ENCODE measurements at regions not wholly inside any gene's neighbourhood (a gene's known extent, or its start where the extent isn't known, plus 50 kb on each side); places are given as distances from the start of the nearest gene placed in this dataset.

DNA sequence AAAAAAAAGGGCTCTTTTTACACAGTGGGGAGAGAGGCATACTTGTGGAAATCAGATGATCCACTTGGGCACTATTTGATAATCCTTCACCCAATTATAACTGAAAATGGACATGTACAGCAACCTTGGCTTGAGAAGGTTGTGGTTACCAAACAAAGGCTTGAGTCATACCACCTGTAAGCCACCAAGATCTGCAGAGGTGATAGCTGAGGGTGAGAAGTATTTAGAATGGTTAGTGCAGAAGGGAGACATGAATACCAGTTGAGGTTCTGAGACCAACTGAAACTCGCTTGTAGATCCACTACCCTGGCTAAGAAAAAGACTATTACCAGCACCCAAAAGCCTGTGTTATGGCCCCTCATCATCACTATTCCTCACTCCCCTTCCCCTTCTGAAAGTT is 614.0 kb downstream of the STIM2 start:
- Histone ChIP-seq H3K27me3 (ENCODE audit: control insufficient read depth in 5 of 5, insufficient read depth in 4 of 5, low read length in 5 of 5) (no peaks in the 10 kb centered on the region), H3K9ac (ENCODE audit: low read length in 5 of 5) (no peak overlapping the region), H3K27ac (ENCODE audit: low read depth, low read length) (no peak overlapping the region)

GRCh38 chr4:27484216-27484615 is 623.6 kb downstream of the STIM2 start:
- Histone ChIP-seq H3K4me1 (ENCODE audit: control insufficient read depth in 5 of 5, insufficient read depth in 5 of 5, low read length in 5 of 5) (no peaks in the 10 kb centered on the region), H3K27me3 (ENCODE audit: control insufficient read depth in 5 of 5, insufficient read depth in 4 of 5, low read length in 5 of 5) (no peaks in the 10 kb centered on the region), H3K4me3 (ENCODE audit: low read depth in 1 of 5, low read length in 5 of 5) (no peak overlapping the region), H3K9me3 (ENCODE audit: control insufficient read depth in 5 of 5, low read length in 5 of 5) (no peaks in the 10 kb centered on the region), H3K27ac (ENCODE audit: low read depth, low read length) (no peak overlapping the region), H3K36me3 (ENCODE audit: control insufficient read depth in 5 of 5, insufficient read depth in 5 of 5, low read length in 5 of 5) (no peaks in the 10 kb centered on the region), H3K9ac (ENCODE audit: low read length in 5 of 5) (no peak overlapping the region)

More for the DNA sequence above, 614.0 kb downstream of the STIM2 start:
- Histone ChIP-seq H3K36me3 (ENCODE audit: control insufficient read depth in 5 of 5, insufficient read depth in 5 of 5, low read length in 5 of 5) (no peaks in the 10 kb centered on the region), H3K4me1 (ENCODE audit: control insufficient read depth in 5 of 5, insufficient read depth in 5 of 5, low read length in 5 of 5) (no peaks in the 10 kb centered on the region), H3K4me3 (ENCODE audit: low read depth in 1 of 5, low read length in 5 of 5) (no peak overlapping the region), H3K9me3 (ENCODE audit: control insufficient read depth in 5 of 5, low read length in 5 of 5) (peaks cover 0 to 2% (median 0%) of the 10 kb centered on the region in 5 donors)

DNA sequence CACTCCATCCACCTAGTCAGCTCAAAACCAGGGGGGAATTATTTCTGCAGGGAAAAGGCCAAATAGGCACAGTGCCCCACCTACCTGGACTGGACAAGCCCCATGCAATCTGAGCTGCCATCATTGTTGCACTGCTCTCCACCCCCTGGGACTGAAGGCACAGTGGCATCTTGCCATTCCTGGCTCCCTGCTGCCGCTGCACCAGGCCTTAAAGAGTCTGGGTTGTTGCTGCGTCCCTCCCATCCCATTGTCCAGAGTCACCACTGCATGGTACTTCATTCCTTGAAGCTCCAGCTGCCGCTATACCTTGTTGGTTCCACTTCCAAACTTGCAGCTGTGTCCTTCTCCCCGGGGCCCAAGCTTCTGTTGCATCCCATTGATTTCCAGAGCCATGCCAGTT is 629.7 kb downstream of the STIM2 start:
- no peak overlapping the region for H3K9ac ChIP-seq (ENCODE audit: low read length in 5 of 5)
- H3K4me1 ChIP-seq (ENCODE audit: control insufficient read depth in 5 of 5, insufficient read depth in 5 of 5, low read length in 5 of 5): no peaks in the 10 kb centered on the region
- H3K36me3 ChIP-seq (ENCODE audit: control insufficient read depth in 5 of 5, insufficient read depth in 5 of 5, low read length in 5 of 5): no peaks in the 10 kb centered on the region
- H3K27me3 ChIP-seq (ENCODE audit: control insufficient read depth in 5 of 5, insufficient read depth in 4 of 5, low read length in 5 of 5): no peaks in the 10 kb centered on the region
- H3K9me3 ChIP-seq (ENCODE audit: control insufficient read depth in 5 of 5, low read length in 5 of 5): no peaks in the 10 kb centered on the region
- H3K27ac ChIP-seq (ENCODE audit: low read depth, low read length): no peak overlapping the region
- H3K4me3 ChIP-seq (ENCODE audit: low read depth in 1 of 5, low read length in 5 of 5): no peak overlapping the region

DNA sequence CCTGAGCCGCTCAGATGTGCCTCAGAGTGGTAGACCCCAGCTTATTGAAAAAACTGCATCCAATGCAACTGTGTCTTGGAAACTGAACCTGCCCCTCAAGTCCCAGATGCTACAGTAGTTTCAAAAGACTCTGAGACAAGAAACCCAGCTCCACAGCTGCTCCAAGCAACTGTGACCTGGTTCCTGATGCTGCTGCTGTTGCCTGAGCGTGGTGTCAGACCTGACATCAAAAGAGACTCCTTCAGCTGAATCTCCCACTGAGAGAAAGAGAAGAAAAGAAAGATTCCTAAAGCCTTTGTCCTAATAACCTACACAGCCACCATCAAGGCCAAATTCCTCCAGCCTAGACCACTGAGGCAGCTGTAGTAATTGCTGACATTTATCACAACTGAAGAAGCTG is 630.1 kb downstream of the STIM2 start:
- H3K9ac ChIP-seq (ENCODE audit: low read length in 5 of 5): no peak overlapping the region
- no peak overlapping the region for H3K4me3 ChIP-seq (ENCODE audit: low read depth in 1 of 5, low read length in 5 of 5)
- H3K9me3 ChIP-seq (ENCODE audit: control insufficient read depth in 5 of 5, low read length in 5 of 5): no peaks in the 10 kb centered on the region
- no peak overlapping the region for H3K27ac ChIP-seq (ENCODE audit: low read depth, low read length)
- no peaks in the 10 kb centered on the region for H3K4me1 ChIP-seq (ENCODE audit: control insufficient read depth in 5 of 5, insufficient read depth in 5 of 5, low read length in 5 of 5)
- H3K36me3 ChIP-seq (ENCODE audit: control insufficient read depth in 5 of 5, insufficient read depth in 5 of 5, low read length in 5 of 5): no peaks in the 10 kb centered on the region
- H3K27me3 ChIP-seq (ENCODE audit: control insufficient read depth in 5 of 5, insufficient read depth in 4 of 5, low read length in 5 of 5): no peaks in the 10 kb centered on the region

GRCh38 chr4:27506401-27506800 is 645.8 kb downstream of the STIM2 start:
- Histone ChIP-seq H3K9me3 (ENCODE audit: control insufficient read depth in 5 of 5, low read length in 5 of 5) (peaks cover 0 to 1% (median 0%) of the 10 kb centered on the region in 5 donors), H3K9ac (ENCODE audit: low read length in 5 of 5) (no peak overlapping the region), H3K4me1 (ENCODE audit: control insufficient read depth in 5 of 5, insufficient read depth in 5 of 5, low read length in 5 of 5) (no peaks in the 10 kb centered on the region), H3K4me3 (ENCODE audit: low read depth in 1 of 5, low read length in 5 of 5) (no peak overlapping the region), H3K27me3 (ENCODE audit: control insufficient read depth in 5 of 5, insufficient read depth in 4 of 5, low read length in 5 of 5) (no peaks in the 10 kb centered on the region), H3K36me3 (ENCODE audit: control insufficient read depth in 5 of 5, insufficient read depth in 5 of 5, low read length in 5 of 5) (no peaks in the 10 kb centered on the region), H3K27ac (ENCODE audit: low read depth, low read length) (no peak overlapping the region)

DNA sequence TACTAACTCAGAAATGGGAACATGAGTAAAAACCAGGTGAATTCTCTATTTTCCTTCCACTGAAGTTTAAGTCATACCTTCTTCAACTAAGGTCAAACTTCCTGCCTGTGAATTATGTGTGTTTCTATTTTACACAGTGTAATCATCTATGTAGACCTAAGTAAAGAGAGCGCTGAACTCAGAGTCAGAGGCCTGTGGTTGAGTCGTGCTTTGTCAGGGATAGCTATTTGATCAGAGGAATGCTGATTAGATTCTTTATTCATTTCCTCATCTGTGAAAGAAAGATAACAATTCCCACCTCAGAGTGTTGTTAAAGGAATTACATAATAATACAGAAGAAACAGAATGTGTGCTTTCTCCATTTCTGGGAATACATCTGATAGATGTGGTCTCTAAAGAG is 654.1 kb downstream of the STIM2 start:
- no peak overlapping the region for H3K4me3 ChIP-seq (ENCODE audit: low read depth in 1 of 5, low read length in 5 of 5)
- no peak overlapping the region for H3K9ac ChIP-seq (ENCODE audit: low read length in 5 of 5)
- no peaks in the 10 kb centered on the region for H3K36me3 ChIP-seq (ENCODE audit: control insufficient read depth in 5 of 5, insufficient read depth in 5 of 5, low read length in 5 of 5)
- peaks cover 0 to 3% (median 0%) of the 10 kb centered on the region in 5 donors for H3K9me3 ChIP-seq (ENCODE audit: control insufficient read depth in 5 of 5, low read length in 5 of 5)
- no peak overlapping the region for H3K27ac ChIP-seq (ENCODE audit: low read depth, low read length)
- no peaks in the 10 kb centered on the region for H3K27me3 ChIP-seq (ENCODE audit: control insufficient read depth in 5 of 5, insufficient read depth in 4 of 5, low read length in 5 of 5)
- no peaks in the 10 kb centered on the region for H3K4me1 ChIP-seq (ENCODE audit: control insufficient read depth in 5 of 5, insufficient read depth in 5 of 5, low read length in 5 of 5)

GRCh38 chr4:27515140-27515539 is 654.5 kb downstream of the STIM2 start:
- Histone ChIP-seq H3K9me3 (ENCODE audit: control insufficient read depth in 5 of 5, low read length in 5 of 5) (peaks cover 0 to 3% (median 0%) of the 10 kb centered on the region in 5 donors), H3K27me3 (ENCODE audit: control insufficient read depth in 5 of 5, insufficient read depth in 4 of 5, low read length in 5 of 5) (no peaks in the 10 kb centered on the region), H3K9ac (ENCODE audit: low read length in 5 of 5) (no peak overlapping the region), H3K4me1 (ENCODE audit: control insufficient read depth in 5 of 5, insufficient read depth in 5 of 5, low read length in 5 of 5) (no peaks in the 10 kb centered on the region), H3K27ac (ENCODE audit: low read depth, low read length) (no peak overlapping the region), H3K4me3 (ENCODE audit: low read depth in 1 of 5, low read length in 5 of 5) (no peak overlapping the region), H3K36me3 (ENCODE audit: control insufficient read depth in 5 of 5, insufficient read depth in 5 of 5, low read length in 5 of 5) (no peaks in the 10 kb centered on the region)

- no peak overlapping the region for H3K27ac ChIP-seq (ENCODE audit: low read depth, low read length)
- H3K9me3 ChIP-seq (ENCODE audit: control insufficient read depth in 5 of 5, low read length in 5 of 5): no peaks in the 10 kb centered on the region
- H3K4me1 ChIP-seq (ENCODE audit: control insufficient read depth in 5 of 5, insufficient read depth in 5 of 5, low read length in 5 of 5): no peaks in the 10 kb centered on the region
- H3K36me3 ChIP-seq (ENCODE audit: control insufficient read depth in 5 of 5, insufficient read depth in 5 of 5, low read length in 5 of 5): no peaks in the 10 kb centered on the region
- no peaks in the 10 kb centered on the region for H3K27me3 ChIP-seq (ENCODE audit: control insufficient read depth in 5 of 5, insufficient read depth in 4 of 5, low read length in 5 of 5)
- H3K4me3 ChIP-seq (ENCODE audit: low read depth in 1 of 5, low read length in 5 of 5): no peak overlapping the region
- no peak overlapping the region for H3K9ac ChIP-seq (ENCODE audit: low read length in 5 of 5)
These were observed 658.2 kb downstream of the STIM2 start for GRCh38 chr4:27518876-27519275.

DNA sequence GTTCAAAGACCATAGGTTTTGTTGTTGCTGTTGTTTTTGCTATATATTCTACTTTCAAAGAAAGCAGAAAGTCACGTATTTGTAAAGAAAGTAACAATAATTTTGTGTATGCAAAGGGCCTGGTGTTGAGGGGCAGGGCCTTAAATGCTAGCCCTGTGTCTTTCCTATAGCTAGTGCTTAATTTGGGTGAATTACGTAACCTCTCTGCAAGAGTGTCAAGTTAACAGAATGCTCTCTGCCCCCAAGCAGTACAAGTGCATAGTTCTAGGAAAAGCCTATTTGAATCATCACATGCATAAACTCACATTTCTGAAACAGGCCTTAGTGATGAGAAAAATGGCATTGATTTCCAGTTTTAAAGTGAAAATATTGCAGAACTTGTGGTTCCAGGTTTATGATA is 663.6 kb downstream of the STIM2 start:
- H3K9me3 ChIP-seq (ENCODE audit: control insufficient read depth in 5 of 5, low read length in 5 of 5): no peaks in the 10 kb centered on the region
- no peak overlapping the region for H3K27ac ChIP-seq (ENCODE audit: low read depth, low read length)
- H3K27me3 ChIP-seq (ENCODE audit: control insufficient read depth in 5 of 5, insufficient read depth in 4 of 5, low read length in 5 of 5): no peaks in the 10 kb centered on the region
- no peak overlapping the region for H3K9ac ChIP-seq (ENCODE audit: low read length in 5 of 5)
- H3K36me3 ChIP-seq (ENCODE audit: control insufficient read depth in 5 of 5, insufficient read depth in 5 of 5, low read length in 5 of 5): no peaks in the 10 kb centered on the region
- no peak overlapping the region for H3K4me3 ChIP-seq (ENCODE audit: low read depth in 1 of 5, low read length in 5 of 5)
- no peaks in the 10 kb centered on the region for H3K4me1 ChIP-seq (ENCODE audit: control insufficient read depth in 5 of 5, insufficient read depth in 5 of 5, low read length in 5 of 5)

- Histone ChIP-seq H3K36me3 (ENCODE audit: control insufficient read depth in 5 of 5, insufficient read depth in 5 of 5, low read length in 5 of 5) (no peaks in the 10 kb centered on the region), H3K27ac (ENCODE audit: low read depth, low read length) (no peak overlapping the region), H3K27me3 (ENCODE audit: control insufficient read depth in 5 of 5, insufficient read depth in 4 of 5, low read length in 5 of 5) (no peaks in the 10 kb centered on the region), H3K9me3 (ENCODE audit: control insufficient read depth in 5 of 5, low read length in 5 of 5) (no peaks in the 10 kb centered on the region), H3K4me3 (ENCODE audit: low read depth in 1 of 5, low read length in 5 of 5) (no peak overlapping the region), H3K9ac (ENCODE audit: low read length in 5 of 5) (no peak overlapping the region), H3K4me1 (ENCODE audit: control insufficient read depth in 5 of 5, insufficient read depth in 5 of 5, low read length in 5 of 5) (no peaks in the 10 kb centered on the region)
These were observed 673.8 kb downstream of the STIM2 start for GRCh38 chr4:27534488-27534887.
